NCI-H1105 (cell line): ENCODE measurements at regions not wholly inside any gene's neighbourhood (a gene's known extent, or its start where the extent isn't known, plus 50 kb on each side); places are given as distances from the start of the nearest gene placed in this dataset.

Experiments used
- DNase-seq: peaks from one replicate; lab custom pipeline; 2025; lab: John Stamatoyannopoulos, UW

DNA sequence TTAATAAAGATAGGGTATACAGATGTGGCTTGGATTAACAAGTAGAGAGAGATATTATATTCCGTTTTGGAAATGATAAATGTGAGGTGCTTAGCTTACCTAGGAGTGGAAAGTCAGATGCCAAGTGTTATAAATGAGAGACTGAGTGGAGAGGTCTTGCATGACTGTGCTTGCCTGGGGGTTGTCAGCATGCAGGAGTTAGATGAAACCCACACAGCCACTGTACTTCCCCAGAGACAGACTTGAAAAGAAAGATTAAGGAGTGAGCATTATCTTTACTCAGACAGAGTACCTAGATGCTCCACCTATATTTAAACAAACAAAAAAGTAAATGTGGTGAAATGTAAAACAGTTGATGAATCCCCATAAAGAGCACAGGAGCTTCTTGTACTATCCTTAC is 482.7 kb downstream of the RIT2 start:
- no peak for DNase-seq

DNA sequence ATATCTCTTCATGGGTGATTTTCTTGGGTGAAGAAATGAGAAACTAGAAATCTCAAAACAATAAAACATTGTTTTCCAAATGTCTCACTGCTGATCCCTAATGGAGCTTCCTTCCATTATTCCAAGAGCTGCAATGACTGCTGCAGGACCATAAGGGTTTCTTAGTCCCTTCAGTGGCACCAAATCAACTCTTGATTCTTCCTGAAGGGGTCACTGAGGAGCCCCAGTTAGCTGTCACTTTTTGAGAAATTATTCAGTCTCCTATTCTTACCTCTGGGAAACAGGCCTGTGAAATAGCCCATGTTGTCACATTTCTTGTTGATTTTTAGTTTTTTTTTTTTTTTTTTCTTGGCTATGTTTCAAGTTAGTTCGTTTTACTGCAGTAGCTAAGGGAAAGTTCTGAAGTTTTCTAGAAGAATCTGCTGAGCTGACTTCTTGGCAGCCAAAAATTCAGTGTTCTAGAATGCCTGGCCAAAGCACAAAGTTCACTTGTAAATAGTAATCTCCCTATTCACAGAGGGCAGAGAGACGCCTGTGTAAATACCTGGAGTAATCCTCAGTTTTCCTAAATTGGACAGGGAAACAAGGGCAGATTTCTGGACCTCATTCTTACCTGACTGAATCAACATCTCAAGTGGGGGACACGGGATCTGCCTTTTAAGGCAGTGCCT is 480.0 kb downstream of the RIT2 start:
- no peak for DNase-seq

DNA sequence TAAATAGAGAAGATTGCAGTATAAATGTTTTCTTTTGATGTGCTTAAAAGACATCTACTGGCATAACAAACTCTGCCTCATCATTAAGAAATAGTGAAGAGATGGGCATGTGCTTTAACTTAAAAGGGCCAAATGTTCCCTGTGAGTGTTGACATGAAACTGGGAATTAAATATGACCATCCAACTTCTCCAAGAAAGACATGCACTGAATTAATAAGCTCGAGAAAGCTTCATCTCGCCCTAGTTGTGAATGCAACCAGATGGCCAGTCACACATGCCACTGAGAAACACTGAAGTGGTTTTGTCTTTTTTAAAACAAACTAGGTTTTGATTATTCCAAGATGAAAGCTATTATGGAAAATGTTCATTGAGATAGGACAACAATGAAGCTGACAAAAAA is 479.2 kb downstream of the RIT2 start:
- no peak for DNase-seq

DNA sequence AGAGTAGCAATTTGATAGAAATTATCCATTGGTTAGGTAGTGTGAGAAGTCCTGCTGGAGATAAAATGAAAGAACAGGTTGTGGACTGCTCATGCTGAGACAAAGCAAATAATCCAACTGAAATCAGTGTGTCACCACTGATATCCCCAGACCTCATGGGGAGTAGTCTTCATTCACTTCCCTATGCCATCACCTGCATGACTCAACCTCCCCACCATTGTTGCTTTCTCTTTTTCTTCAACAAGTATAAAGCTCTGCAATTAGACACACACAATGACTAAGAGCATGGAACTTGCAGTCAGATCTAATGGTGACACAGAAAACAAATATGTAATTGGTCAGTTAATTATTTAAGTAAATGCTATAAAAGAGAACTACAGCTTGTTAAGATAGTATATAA is 475.3 kb downstream of the RIT2 start:
- no peak for DNase-seq

DNA sequence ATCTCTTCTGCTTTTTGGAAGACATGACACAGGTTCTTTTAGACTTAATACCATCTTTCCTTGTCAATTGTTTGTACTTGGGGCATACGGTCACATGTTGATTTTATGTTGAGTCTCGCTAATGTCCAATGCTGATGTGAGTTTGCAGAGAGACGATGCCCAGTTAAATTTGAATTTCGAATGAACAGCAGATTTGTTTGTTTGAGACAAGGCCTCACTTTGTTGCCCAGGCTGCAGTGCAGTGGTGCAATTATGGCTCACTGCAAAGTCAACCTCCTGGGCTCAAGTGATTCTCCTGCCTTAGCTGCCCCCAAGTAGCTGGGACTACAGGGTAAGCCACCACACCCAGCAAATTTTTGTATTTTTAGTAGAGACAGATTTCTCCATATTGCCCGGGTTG is 473.5 kb downstream of the RIT2 start:
- DNase-seq: no peak

DNA sequence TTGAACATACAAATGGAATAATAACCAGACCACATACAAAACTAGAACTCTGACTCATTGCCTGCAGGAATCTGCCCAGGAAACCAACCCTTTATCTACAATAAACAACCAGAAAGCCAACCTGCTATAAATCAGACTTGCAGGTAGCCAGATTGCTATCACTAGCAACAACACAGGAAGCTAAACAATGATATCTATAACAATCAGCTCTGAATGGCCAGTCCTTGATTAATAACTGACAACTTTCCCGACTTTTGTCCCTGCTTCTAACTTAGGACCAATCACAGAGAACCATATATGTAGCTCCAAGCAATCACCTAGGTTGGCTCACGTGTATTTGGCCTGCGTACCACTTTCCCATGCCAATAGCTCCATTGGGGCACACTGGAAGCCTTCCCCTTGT is 470.8 kb downstream of the RIT2 start:
- no peak for DNase-seq

DNA sequence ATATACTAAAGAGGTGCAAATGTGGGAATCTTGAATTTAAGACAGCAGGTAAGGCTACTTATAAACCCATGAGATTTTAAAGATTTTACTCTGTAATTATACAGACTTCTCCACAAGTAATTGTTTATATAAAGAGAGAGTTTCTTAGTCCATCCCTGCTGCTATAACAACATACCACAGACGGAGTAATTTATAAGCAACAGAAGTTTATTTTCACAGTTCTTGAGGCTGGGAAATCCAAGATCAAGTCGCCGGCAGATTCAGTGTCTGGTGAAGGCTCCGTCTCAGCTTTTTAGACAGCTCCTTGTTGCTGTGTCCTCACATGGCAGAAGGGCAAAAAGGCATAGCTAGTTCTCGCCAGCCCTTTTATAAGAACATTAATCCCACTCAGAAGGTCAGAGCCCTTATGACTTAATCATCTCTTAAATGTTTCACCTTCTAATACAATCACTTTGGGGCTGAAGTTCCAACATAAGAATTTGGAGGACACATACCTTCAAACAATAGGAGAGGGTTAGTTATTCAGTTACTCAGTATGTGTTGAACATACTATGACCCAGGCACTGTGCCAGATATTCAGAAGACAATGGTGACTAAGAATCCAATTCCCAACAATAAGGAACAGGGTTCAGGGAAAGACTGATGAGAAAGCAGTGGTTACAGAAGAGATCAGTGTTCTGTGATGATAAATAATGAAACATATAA is 466.0 kb downstream of the RIT2 start:
- no peak for DNase-seq

DNA sequence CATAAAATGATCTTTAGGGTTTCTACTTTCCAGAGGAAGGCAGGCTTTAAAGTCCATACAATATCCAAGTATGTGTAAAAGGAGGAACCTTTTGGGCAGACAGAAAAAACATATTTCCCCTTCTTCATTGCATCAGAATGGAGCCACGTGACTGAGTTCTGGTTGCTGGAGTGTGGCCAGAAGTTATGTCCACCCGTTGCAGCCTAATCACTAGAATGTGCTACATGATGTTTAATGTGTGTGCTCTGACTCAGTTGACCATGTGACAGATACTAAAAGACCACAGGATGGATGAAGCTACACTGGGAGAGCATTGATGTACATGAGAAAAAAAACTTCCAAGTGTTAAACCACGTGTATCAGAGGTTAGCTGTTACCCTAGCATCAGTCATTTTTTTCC is 460.9 kb downstream of the RIT2 start:
- no peak for DNase-seq

DNA sequence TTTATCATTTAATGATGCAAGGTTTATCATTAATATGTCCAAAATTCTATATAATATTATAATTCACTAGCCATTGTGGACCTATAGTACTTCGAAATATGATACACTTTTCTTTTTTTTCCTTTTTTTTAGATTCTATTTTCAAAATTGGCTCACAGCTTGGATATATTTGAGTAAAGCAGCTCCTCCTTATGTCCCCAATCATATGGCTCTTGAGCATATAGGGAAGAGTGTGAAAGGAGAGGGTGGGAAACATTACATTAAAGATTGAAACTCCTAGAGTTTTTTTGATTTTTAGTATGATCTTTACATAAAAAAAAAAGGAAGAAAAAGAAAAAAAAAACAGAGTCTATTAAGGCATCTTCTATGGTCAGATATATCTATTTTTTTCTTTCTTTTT is 457.9 kb downstream of the RIT2 start:
- DNase-seq: no peak

DNA sequence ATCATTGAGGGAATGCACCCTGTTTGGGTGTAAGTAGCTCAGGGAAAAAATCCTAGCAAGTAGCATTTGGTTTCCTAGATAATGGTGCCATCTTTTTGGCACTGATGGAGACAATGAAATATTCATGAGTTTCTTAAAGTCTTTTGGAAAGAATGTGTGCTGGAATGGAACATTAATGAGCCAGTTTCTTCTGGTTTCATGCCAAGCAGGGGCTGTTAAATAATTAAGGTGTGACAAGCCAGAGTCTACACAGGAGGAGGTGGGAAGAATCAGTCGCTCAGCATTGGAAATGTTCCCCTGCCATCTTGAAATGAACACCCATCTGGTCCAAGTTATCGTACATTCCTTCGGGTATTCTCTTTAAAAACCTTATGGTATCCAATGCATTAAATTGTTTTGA is 457.3 kb downstream of the RIT2 start:
- DNase-seq: no peak

DNA sequence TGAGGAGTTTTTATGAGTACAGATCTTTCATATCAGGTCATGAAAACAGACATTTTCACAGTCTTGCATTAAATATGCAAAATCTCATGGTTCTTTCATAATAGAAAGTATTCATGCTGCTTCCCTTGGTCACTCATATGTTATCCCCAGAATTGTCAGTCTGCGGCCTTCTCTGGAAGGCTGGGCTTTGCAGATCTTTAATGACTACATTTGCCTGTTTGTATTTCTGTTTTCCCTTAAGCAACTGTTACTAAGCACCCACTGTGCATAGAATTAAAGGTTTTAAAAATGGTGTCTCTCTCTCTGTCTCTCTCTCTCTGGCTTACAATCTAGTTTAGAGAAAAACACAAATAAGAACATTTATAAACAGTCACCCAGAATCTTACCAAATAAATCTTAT is 456.3 kb downstream of the RIT2 start:
- no peak for DNase-seq

DNA sequence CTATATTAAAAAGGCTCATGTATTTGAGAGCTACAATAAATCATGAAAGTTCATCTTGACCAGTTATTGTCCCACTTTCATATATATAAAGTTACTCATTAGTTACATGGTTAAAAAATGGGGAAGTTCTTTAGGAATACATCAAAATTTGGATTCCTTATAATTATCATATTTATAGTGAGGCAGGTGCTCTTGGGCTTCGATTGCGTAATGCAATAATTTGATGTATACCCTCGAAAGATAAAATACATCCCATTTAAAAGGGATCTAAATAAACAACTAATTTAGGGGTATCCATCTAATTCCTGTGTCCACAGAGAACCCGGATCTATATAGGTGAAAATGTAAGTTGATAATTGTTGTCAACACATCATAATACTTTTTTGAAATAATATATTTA is 444.6 kb downstream of the RIT2 start:
- DNase-seq: no peak

DNA sequence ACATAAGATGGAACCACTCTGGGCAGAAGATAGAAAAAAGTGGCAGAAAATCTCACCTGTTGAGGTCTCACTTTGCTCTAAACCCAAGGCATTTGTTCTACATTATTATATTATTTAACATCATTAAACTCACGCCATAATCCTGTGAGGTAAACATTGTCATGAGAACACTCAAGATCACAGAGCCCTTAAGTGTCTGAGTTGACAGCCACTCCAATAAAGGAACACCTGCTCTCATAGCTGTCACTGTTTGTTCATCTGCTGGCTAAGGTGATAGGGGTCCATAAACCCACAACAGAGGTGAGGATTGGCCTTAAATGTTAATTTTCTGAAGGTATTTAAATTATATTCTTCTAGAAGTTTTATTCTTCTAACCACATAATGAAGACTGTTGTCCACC is 439.7 kb downstream of the RIT2 start:
- peak; percentile 74 for DNase-seq

DNA sequence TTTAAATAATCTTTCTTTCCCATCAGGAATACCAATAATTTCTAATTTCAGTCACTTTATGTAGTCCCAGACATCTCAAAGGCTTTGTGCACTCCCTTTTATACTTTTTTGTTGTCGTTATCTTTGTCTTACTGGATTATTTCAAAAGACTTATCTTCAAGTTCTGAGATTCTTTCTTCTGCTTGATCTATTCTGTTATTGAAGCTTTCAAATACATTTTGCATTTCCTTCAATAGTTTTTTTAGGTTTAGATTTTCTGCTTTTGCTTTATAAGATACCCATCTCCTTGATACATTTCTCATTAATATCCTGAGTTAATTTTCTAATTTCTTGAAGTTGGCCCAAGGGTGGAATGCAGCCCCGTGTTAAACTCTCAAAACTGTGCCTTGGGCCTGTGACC is 432.4 kb downstream of the RIT2 start:
- no peak for DNase-seq

DNA sequence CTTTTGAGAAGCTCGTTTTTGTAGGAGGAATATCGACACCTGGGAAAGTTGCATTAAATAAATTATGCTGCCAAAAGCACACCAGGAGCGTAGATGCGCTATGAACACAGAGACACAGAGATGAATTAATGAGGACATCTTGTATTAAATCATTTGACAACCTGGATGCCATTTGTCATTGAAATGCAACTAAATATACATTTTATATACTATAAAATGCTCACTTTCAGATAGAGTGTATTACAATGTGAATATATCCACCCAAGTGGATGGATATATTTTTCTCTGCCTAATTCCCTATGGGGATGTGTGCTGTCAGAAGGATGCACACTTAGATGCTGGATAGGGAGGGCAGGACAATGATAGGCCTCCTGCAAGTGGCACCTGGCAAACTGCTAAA is 426.2 kb downstream of the RIT2 start:
- DNase-seq: no peak
